ENCODE measurements at regions not wholly inside any gene's neighbourhood (a gene's known extent, or its start where the extent isn't known, plus 50 kb on each side); places are given as distances from the start of the nearest gene placed in this dataset.
A peak's percentile ranks its signal among the peaks of the same experiment; 100 is the strongest.
"Not testable (repeated sequence)": the region's sequence is repeated elsewhere in the genome, so short reads cannot be mapped to it uniquely, and the experiment has no call there.

GRCh38 chr16:82295290-82296201 lies 125.5 kb upstream of the MPHOSPH6 start:
- DNase-seq, result no peak

DNA sequence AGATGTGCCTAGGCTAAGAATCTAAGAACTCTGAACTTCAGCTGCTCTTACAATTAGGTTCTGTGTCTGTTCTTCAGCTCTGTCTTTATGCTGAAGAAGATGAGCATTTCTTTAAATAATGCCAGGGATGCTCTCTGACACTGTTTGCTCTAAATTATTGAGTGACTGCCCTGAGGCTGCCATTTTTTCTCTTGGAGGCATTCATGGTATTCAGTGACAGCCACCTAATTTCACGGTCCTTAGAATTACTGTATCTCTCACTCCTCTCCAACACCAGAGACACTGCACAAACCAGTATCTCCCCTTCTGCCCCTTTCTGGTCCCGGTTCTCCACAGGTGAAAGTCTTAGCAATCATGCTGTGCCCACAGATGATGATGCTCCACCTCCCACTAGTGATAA lies 123.6 kb upstream of the MPHOSPH6 start:
- DNase-seq, result no peak

DNA sequence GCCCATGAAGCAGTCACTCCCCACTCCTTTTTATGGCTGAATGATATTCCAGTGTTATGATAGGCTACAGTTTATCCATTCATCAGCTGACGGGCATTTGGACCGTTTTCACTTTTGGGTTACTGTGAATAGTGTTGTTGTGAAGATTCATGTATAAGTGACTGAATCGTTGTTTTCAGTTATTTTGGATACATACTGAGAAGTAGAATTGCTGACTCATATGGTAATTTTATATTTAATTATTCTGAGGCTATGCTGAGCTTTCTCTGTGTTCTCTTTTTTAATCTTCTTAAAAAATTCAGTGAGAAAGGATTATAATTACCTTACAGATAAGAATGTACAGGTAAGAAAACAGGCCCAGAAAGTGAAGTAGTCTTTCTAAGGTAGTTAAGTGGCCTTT lies 117.9 kb upstream of the MPHOSPH6 start:
- no peak for DNase-seq

DNA sequence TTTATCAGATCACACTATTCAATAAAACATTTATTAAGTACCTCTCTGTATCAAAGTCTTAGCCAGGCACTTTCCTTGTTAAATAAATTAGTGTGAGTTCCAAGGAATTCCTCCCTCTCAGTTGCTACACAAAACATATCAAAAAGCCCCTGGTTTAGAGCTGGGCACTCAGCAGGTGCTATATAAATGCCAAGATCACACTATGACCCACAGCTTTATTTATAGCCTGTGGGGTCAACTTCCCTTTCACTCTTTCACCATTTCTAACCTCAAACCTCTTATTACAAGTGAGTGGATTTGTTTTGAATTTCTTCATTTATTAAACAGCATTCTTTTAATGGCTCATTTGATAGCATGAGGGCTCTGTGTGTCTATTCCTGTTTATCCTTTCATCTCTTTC lies 112.6 kb upstream of the MPHOSPH6 start:
- no peak for DNase-seq

DNA sequence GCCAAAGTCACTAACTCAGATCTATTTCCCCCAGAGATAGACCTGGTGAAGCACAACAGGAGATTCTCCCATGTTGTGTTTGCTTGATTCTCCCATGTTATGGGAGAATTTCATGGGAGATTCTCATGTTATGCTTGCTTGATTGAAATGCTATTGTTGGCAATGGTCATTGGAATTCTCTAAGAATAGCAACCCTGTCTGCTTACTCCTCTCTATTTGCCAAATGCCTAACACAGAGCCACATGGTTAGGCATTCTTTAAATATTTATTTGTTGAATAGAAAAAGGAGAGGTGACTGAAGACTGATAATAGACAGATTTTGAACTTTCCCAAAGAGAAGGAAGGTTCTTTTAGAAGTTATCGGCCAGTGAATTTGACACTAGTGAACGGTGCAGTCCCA lies 111.5 kb upstream of the MPHOSPH6 start:
- DNase-seq, result no peak

GRCh38 chr16:82280867-82281266 lies 110.8 kb upstream of the MPHOSPH6 start:
- no peak for DNase-seq

DNA sequence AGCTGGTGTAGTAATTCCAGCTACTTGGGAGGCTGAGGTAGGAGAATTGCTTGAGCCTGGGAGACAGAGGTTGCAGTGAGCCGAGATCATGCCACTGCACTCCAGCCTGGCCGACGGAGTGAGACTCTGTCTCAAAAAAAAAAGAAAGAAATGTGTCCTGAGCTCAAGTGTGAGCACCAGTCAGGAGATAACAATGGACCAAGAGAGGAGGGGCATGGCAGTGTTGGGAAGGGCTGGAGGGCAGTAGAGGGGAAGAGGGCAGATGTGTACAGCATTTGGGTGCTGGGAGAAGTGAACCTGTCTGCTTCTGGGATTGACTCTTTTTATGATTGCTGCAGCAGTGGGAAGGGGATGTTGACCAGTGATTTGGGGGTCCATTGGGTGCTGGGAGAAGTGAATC lies 105.3 kb upstream of the MPHOSPH6 start:
- DNase-seq, result not testable (repeated sequence)

DNA sequence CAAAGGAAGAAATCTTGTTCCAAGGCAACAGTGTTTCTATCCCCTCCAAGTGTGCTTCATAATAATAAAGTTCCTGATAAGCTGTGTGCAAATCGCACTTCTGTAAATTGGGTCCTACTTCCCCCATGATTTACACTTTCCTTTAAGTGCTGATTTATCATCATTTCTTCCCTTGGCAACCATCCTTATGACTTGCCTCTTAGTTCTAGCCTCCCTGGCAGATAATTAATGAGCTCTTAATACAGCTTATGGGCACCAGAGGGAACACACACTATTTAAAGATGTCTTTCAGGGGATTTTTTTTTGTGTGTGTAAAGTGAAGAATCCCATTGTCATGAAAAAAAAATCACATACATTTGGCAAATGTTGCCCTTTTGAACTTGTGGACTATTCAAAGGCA lies 101.6 kb upstream of the MPHOSPH6 start:
- no peak for DNase-seq

GRCh38 chr16:82267675-82268074 lies 97.7 kb upstream of the MPHOSPH6 start:
- DNase-seq, result not testable (repeated sequence)

- DNase-seq, result no peak
Observed at GRCh38 chr16:82265809-82266208, 95.8 kb upstream of the MPHOSPH6 start.

GRCh38 chr16:82264756-82265155 lies 94.7 kb upstream of the MPHOSPH6 start:
- no peak for DNase-seq

GRCh38 chr16:82263521-82264143 lies 93.6 kb upstream of the MPHOSPH6 start:
- DNase-seq, result peak; percentile 28

DNA sequence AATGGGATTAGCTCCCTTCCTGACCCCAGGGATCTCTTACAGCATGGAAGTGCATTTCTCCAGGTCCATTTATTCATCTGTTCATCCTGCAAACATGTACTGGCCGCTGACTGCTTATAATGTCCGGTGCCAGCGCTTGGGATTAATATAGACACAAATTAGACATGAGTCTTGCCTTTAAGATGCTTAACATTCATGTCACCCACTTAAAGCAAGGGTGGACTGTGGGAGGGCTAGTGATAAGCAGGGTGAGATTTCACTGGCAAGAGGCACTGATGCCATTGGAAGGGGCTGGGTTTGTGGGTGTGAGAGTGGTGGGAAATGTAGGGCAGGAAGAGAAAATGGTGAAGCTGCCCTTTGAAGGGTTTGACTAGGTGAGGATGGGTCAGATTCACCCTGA lies 92.2 kb upstream of the MPHOSPH6 start:
- no peak for DNase-seq

DNA sequence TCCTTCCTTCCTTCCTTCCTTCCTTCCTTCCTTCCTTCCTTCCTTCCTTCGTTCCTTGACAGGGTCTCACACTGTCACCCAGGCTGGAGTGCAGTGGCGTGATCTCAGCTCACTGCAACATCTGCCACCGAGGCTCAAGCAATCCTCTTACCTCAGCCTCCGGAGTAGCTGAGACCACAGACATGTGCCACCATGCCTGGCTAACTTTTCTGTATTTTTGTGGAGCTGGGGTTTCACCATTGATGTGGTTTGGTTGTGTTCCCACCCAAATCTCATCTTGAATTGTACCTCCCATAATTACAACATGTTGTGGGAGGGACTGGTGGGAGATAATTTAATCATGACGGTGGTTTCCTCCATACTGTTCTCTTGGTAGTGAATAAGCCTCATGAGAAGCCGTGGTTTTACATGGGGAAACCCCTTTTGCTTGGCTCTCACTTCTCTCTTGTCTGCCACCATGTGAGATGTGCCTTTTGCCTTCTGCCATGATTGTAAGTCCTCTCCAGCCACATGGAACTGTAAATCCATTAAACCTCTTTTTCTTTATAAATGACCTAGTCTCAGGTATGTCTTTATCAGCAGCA lies 90.3 kb upstream of the MPHOSPH6 start:
- DNase-seq, result no peak

DNA sequence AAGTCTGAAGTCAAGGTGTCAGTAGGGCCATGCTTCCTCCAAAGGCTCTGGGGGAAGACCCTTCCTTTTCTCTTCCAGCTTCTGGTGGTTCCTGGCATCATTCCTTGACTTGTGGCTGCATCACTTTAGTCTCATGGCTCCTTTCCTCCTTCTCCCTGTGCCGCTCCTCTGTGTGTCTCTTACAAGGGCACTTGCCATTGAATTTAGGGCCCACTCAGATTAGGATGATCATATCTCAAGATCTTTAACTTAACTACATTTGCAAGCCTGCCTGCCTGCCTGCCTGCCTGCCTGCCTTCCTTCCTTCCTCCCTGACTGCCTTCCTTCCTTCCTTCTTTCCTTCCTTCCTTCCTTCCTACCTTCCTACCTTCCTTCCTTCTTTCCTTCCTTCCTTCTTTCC lies 89.7 kb upstream of the MPHOSPH6 start:
- no peak for DNase-seq

- DNase-seq, result no peak
Observed at GRCh38 chr16:82257990-82258389, 88.0 kb upstream of the MPHOSPH6 start.

DNA sequence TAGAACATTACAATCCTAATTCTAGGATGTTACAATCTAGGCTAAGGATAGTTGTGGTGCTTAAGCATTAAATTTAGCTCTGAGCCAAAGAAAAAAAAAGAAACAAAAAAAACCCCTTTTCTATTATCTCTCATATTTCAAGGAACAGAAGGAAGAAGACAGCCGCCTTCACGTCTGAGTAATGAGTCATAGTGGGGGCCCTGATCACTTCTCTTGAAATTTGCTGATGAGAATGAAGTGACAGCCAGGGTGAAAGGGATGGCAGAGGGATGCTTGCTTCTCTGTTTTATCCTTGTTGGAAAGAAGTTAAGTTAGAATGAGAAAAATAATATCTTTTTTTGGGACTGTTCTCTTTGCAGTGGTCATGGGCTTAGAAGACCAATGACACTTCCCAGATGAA lies 82.6 kb upstream of the MPHOSPH6 start:
- DNase-seq, result no peak

DNA sequence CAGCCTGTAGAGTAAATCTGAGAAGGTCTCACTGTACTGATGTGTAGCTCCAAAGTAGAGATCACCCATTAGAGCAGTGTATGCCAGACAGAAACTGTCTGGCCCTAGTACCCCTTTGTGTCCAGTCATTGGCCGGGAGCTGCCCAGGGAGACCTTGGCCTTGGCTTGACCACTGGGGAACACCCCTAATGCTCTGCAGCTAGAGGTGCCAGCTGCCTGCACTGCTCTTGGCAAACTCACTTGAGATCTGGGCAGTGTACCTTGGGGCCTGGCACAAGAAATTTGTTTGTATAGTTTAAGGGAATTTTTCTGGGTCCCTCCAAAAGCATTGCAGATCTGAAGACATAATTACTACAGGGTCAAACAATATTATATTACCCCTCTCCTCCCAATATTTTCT lies 78.7 kb upstream of the MPHOSPH6 start:
- DNase-seq, result no peak

DNA sequence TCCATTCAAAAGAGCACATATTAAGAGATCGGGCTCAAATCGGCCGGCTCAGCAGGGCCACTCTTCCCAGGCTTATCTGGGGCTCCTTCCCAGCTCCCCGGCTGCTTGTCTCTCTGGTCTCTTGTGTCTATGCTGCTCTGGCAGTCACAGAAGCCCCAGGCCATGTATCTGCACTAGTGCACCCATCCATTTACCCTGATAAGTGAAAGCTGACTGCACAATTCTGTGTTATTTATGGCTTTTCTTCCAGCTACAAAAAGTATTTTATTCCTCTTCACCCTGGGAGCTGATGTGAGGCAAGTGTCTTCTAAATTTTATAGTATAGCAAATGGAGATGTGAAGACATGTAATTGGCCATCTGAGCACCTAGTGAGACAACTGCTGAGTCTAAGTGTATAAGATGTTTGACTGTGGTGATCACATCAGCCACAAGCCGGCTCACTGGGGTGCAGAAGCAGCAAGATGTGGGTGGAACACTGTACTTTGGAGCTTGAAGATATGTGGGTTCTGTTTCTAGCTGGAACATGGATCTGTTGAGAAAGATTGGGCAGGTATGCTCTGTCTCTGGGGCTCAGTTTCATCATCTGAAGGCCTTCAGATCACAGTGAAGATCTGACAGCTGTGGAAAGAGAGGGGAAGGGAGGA lies 78.1 kb upstream of the MPHOSPH6 start:
- no peak for DNase-seq

GRCh38 chr16:82242201-82242600 lies 72.2 kb upstream of the MPHOSPH6 start:
- DNase-seq, result no peak

DNA sequence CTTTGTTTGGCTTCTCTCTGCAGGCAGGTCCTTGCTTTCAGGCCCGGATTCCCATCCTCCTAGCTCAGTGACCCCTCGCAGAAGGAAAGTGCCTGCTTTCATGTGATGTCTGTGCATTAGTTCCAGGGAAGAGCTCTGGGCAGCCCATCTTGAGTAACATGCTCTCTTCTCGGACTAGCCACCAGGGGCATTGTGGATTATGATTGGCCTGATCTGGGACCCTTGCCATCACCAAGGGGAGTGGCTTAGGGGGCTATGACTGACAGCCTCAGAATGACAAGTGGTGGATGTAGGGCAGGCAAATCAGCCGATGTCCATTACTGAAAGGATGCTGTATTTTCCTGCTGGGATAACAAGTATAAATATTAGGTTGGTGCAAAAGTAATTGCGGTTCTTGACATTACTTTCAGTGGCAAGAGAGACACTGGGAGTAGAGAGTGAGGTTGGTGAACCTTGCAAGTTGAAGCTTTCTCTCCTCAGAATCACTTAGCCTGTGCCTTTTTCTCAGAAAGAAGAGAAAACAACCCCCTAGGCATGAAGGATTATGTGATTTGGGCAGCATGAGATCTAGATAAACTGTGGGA lies 71.5 kb upstream of the MPHOSPH6 start:
- no peak for DNase-seq

DNA sequence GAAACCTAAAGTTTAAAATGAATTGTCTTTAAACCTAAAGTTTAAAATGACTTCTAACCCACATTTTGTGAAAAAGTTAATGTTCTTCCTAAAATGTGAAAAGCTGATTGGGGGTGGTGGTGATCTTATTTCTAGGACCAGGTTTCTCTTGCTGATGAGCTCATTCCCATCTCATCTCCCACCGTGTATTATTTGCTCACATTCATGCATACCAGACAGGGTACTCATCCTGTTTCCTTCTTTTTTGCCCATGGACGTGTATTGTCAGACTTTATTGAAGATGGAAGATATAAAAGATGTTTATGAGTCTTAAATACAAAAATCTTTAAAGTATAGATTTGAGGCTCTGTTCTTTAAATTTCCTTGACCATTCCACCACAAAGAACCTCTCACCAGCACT lies 70.1 kb upstream of the MPHOSPH6 start:
- no peak for DNase-seq

DNA sequence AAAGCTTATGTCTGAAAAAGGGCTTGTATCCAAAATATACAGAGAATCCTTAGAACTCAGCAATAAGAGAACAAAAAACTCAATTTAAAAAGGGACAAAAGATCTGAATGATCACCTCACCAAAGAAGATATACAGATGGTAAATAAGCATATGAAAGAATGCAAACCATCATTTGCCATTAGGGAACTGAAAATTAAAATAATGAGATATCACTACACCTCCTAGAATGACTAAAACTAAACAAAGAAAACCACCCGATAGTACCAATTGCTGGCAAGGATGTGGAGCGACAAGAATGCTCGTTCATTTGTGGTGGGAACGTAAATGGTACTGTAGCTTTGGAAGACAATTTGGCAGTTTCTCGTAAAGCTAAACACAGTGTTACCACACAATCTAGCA lies 66.9 kb upstream of the MPHOSPH6 start:
- no peak for DNase-seq
